ENCODE measurements at regions not wholly inside any gene's neighbourhood (a gene's known extent, or its start where the extent isn't known, plus 50 kb on each side); places are given as distances from the start of the nearest gene placed in this dataset.

- CTCF ChIA-PET (ENCODE audit: unreplicated experiment): no interaction called here
- intact Hi-C loops (cut with micrococcal nuclease; ENCODE audit: unreplicated experiment): loop anchor here (10.0 kb wide), 1 partner anchor 1416 kb away; no protein-coding TSS in a partner anchor
These were observed 1103.1 kb downstream of the MAT2B start for GRCh38 chr5:164608507-164608906.

GRCh38 chr5:164610374-164610773 lies 1105.0 kb downstream of the MAT2B start:
- Histone ChIP-seq H2AFZ (ENCODE audit: low read length) (no peak overlapping the region), H3K36me3 (ENCODE audit: insufficient read depth, low read length) (no peaks in the 10 kb centered on the region), H3K4me1 (ENCODE audit: insufficient read depth, low read length, poor library complexity, severe bottlenecking) (no peaks in the 10 kb centered on the region), H3K9me3 (ENCODE audit: low read length) (no peaks in the 10 kb centered on the region), H3K79me2 (ENCODE audit: insufficient read depth, low read depth, low read length) (no peaks in the 10 kb centered on the region), H4K20me1 (ENCODE audit: insufficient read depth, low read length) (no peaks in the 10 kb centered on the region), H3K4me2 (ENCODE audit: low read length) (no peak overlapping the region), H3K27ac (ENCODE audit: low read depth, low read length, poor library complexity, severe bottlenecking) (no peak overlapping the region), H3K9me2 (ENCODE audit: insufficient read depth, low read length) (no peaks in the 10 kb centered on the region), H3K4me3 (ENCODE audit: low read depth, low read length, poor library complexity, severe bottlenecking) (no peak overlapping the region)
- TF ChIP-seq EZH2phosphoT487 (IDR thresholded peaks at IDR 0.05; ENCODE audit: borderline replicate concordance, low read depth, low read length) (no peak), CTCF (conservative IDR thresholded peaks at IDR 0.05; ENCODE audit: low read length) (no peak)
- DNase-seq (ENCODE audit: low spot score): no peak
- intact Hi-C loops (cut with micrococcal nuclease; ENCODE audit: unreplicated experiment): no loop called here
- no TSS peak for BruUV-seq (replicated peaks)
- ChIA-PET CTCF (ENCODE audit: unreplicated experiment) (no interaction called here), POLR2A (no interaction called here)

More at GRCh38 chr5:164608507-164608906, 1103.1 kb downstream of the MAT2B start:
- H3K9me3 ChIP-seq (ENCODE audit: low read length): no peaks in the 10 kb centered on the region
- H3K4me3 ChIP-seq (ENCODE audit: low read depth, low read length, poor library complexity, severe bottlenecking): no peak overlapping the region
- no TSS peak for BruUV-seq (replicated peaks)
- no peaks in the 10 kb centered on the region for H3K4me1 ChIP-seq (ENCODE audit: insufficient read depth, low read length, poor library complexity, severe bottlenecking)
- no peak overlapping the region for H2AFZ ChIP-seq (ENCODE audit: low read length)
- no peaks in the 10 kb centered on the region for H3K79me2 ChIP-seq (ENCODE audit: insufficient read depth, low read depth, low read length)
- H4K20me1 ChIP-seq (ENCODE audit: insufficient read depth, low read length): no peaks in the 10 kb centered on the region
- POLR2A ChIA-PET: no interaction called here
- TF ChIP-seq CTCF (conservative IDR thresholded peaks at IDR 0.05; ENCODE audit: low read length): no peak
- no peak for TF ChIP-seq EZH2phosphoT487 (IDR thresholded peaks at IDR 0.05; ENCODE audit: borderline replicate concordance, low read depth, low read length)
- H3K4me2 ChIP-seq (ENCODE audit: low read length): no peak overlapping the region
- no peaks in the 10 kb centered on the region for H3K36me3 ChIP-seq (ENCODE audit: insufficient read depth, low read length)
- H3K27ac ChIP-seq (ENCODE audit: low read depth, low read length, poor library complexity, severe bottlenecking): no peak overlapping the region
- DNase-seq (ENCODE audit: low spot score): no peak
- no peaks in the 10 kb centered on the region for H3K9me2 ChIP-seq (ENCODE audit: insufficient read depth, low read length)

- H3K4me3 ChIP-seq (ENCODE audit: low read depth, low read length, poor library complexity, severe bottlenecking): no peak overlapping the region
- no peak overlapping the region for H3K27ac ChIP-seq (ENCODE audit: low read depth, low read length, poor library complexity, severe bottlenecking)
- CTCF ChIA-PET (ENCODE audit: unreplicated experiment): no interaction called here
- no peak overlapping the region for H2AFZ ChIP-seq (ENCODE audit: low read length)
- H3K4me1 ChIP-seq (ENCODE audit: insufficient read depth, low read length, poor library complexity, severe bottlenecking): no peaks in the 10 kb centered on the region
- no peak for DNase-seq (ENCODE audit: low spot score)
- intact Hi-C loops (cut with micrococcal nuclease; ENCODE audit: unreplicated experiment): no loop called here
- no peaks in the 10 kb centered on the region for H3K36me3 ChIP-seq (ENCODE audit: insufficient read depth, low read length)
- TF ChIP-seq CTCF (conservative IDR thresholded peaks at IDR 0.05; ENCODE audit: low read length): no peak
- TF ChIP-seq EZH2phosphoT487 (IDR thresholded peaks at IDR 0.05; ENCODE audit: borderline replicate concordance, low read depth, low read length): no peak
- no peaks in the 10 kb centered on the region for H3K9me3 ChIP-seq (ENCODE audit: low read length)
- H3K79me2 ChIP-seq (ENCODE audit: insufficient read depth, low read depth, low read length): no peaks in the 10 kb centered on the region
- H4K20me1 ChIP-seq (ENCODE audit: insufficient read depth, low read length): no peaks in the 10 kb centered on the region
- no TSS peak for BruUV-seq (replicated peaks)
- H3K9me2 ChIP-seq (ENCODE audit: insufficient read depth, low read length): no peaks in the 10 kb centered on the region
- POLR2A ChIA-PET: interaction anchor here (0.7 kb wide), 1 partner anchor 119 kb away, joined by 3 read pairs; no protein-coding TSS in a partner anchor
- no peak overlapping the region for H3K4me2 ChIP-seq (ENCODE audit: low read length)
These were observed 1109.3 kb downstream of the MAT2B start for GRCh38 chr5:164614707-164615106.
